PC-3 (cell line): ENCODE measurements at regions not wholly inside any gene's neighbourhood (a gene's known extent, or its start where the extent isn't known, plus 50 kb on each side); places are given as distances from the start of the nearest gene placed in this dataset.

Experiments
- CTCF ChIP-seq: fragments of 300-600 bp; sonication (generic); conservative IDR thresholded peaks from 2 replicates; pipeline ENCODE4 v1.5.1; 2017; ENCODE audit warnings: antibody characterized with exemption, low read depth, mild to moderate bottlenecking, low read length
- EZH2 ChIP-seq: fragments of 300-600 bp; sonication (generic); IDR thresholded peaks from one replicate; pipeline ENCODE4 v1.6.1; 2017; ENCODE audit warnings: antibody characterized with exemption, mild to moderate bottlenecking, low read length; ENCODE audit not compliant: unreplicated experiment
- EZH2phosphoT487 ChIP-seq: fragments of 300-600 bp; sonication (generic); IDR thresholded peaks from 2 replicates; pipeline ENCODE4 v1.6.1; 2018; ENCODE audit warnings: mild to moderate bottlenecking, antibody characterized with exemption, low read length, borderline replicate concordance

GRCh38 chr3:73964818-73965217 is 340.1 kb upstream of the PDZRN3 start:
- TF ChIP-seq CTCF (no peak), EZH2phosphoT487 (no peak), EZH2 (no peak)
